PC-9 (cell line): ENCODE measurements at regions not wholly inside any gene's neighbourhood (a gene's known extent, or its start where the extent isn't known, plus 50 kb on each side); places are given as distances from the start of the nearest gene placed in this dataset.

ENCODE experiments used
- BruUV-seq: library from RNA; stranded (reverse); fragments of 400-500 nt; replicated peaks from 2 replicates; lab custom pipeline; 2021; lab: Mats Ljungman, UMichigan
- CTCF ChIA-PET: fragments of 300-600 bp; sonication (Branson Sonifier 250); formaldehyde crosslinking; loops from one replicate; lab custom pipeline; 2022; ENCODE audit warnings: antibody characterized with exemption; lab: Charles Lee
- POLR2A ChIA-PET: fragments of 300-600 bp; sonication (Branson Sonifier 250); formaldehyde crosslinking; loops from one replicate; lab custom pipeline; 2022; ENCODE audit warnings: antibody characterized with exemption; ENCODE audit not compliant: unreplicated experiment; lab: Charles Lee
- DNase-seq, 2 experiments: peaks; one replicate each; pipeline versions ENCODE4 v3.0.0 to v3.0.0-alpha.2; 2015 to 2022; ENCODE audit warnings: mixed read lengths in 1 of 2
- H2AFZ ChIP-seq: fragments of 200-600 bp; sonication (generic); 2 replicates; pipeline ENCODE4 v1.8.1; 2017; ENCODE audit warnings: antibody characterized with exemption
- H3F3A ChIP-seq: fragments of 200-600 bp; sonication (generic); 2 replicates; pipeline ENCODE4 v1.8.1; 2017; ENCODE audit warnings: antibody characterized with exemption, mild to moderate bottlenecking, low read depth; ENCODE audit not compliant: insufficient read depth
- H3K27ac ChIP-seq: fragments of 200-600 bp; sonication (generic); 2 replicates; pipeline ENCODE4 v1.6.1; 2016; ENCODE audit warnings: mixed run types
- H3K27me3 ChIP-seq: fragments of 200-600 bp; sonication (generic); 2 replicates; pipeline ENCODE4 v1.6.1; 2016; ENCODE audit warnings: low read depth, mixed run types; ENCODE audit not compliant: insufficient read depth
- H3K36me3 ChIP-seq: fragments of 200-600 bp; sonication (generic); 2 replicates; pipeline ENCODE4 v1.6.1; 2016; ENCODE audit warnings: low read depth, mixed run types
- H3K4me1 ChIP-seq: fragments of 200-600 bp; sonication (generic); replicated peaks from 2 replicates; pipeline ENCODE4 v1.6.1; 2016; ENCODE audit warnings: mixed run types; ENCODE audit not compliant: insufficient read depth
- H3K4me2 ChIP-seq: fragments of 200-600 bp; sonication (generic); 2 replicates; pipeline ENCODE4 v1.6.1; 2017; ENCODE audit warnings: mixed run types
- H3K4me3 ChIP-seq: fragments of 200-600 bp; sonication (generic); 2 replicates; pipeline ENCODE4 v1.6.1; 2016; ENCODE audit warnings: mixed run types
- H3K79me2 ChIP-seq: fragments of 200-600 bp; sonication (generic); 2 replicates; pipeline ENCODE4 v1.6.1; 2017; ENCODE audit warnings: low read depth, mixed run types
- H3K9me2 ChIP-seq: fragments of 200-600 bp; sonication (generic); 2 replicates; pipeline ENCODE4 v1.8.1; 2017; ENCODE audit warnings: mild to moderate bottlenecking; ENCODE audit not compliant: insufficient read depth
- H3K9me3 ChIP-seq: fragments of 200-600 bp; sonication (generic); 2 replicates; pipeline ENCODE4 v1.8.1; 2016; ENCODE audit warnings: low read depth; ENCODE audit not compliant: insufficient read depth
- H4K20me1 ChIP-seq: fragments of 200-600 bp; sonication (generic); 2 replicates; pipeline ENCODE4 v1.8.1; 2017; ENCODE audit not compliant: insufficient read depth
- CTCF ChIP-seq: fragments of 200-600 bp; sonication (generic); conservative IDR thresholded peaks from 2 replicates; pipeline ENCODE4 v1.6.1; 2017; ENCODE audit warnings: mixed run types, antibody characterized with exemption, mild to moderate bottlenecking, moderate library complexity
- EZH2 ChIP-seq: fragments of 200-600 bp; sonication (generic); IDR thresholded peaks from 2 replicates; pipeline ENCODE4 v1.8.0; 2017; ENCODE audit warnings: antibody characterized with exemption, low read depth
- intact Hi-C: fragments of 100-400 bp; cut with micrococcal nuclease; formaldehyde crosslinking; loops from one replicate; pipeline ENCODE4 v1.10.0; 2022; ENCODE audit not compliant: unreplicated experiment

DNA sequence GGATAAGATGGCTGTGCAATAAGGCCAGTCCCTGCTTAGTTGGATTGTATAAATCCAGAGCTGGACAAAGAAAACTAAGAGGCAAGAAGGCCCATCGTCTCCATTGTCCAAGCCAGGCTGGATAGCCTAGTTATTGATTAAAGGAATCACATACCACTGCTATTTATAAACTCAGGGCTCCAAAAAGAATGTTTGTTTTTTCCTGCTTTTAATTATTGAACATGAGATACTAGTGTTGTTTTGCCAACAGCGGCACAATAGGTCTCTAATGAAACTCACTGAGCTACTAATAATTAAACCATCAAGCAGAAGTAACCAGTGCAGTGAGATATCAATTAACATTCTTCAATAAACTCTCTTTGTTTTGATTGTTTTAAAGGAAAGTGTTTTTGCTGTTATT, 259.7 kb downstream of the INSC start:
- Histone ChIP-seq H3K4me1 (no peaks in the 10 kb centered on the region), H3K27ac (no peak overlapping the region), H3K9me2 (no peaks in the 10 kb centered on the region), H3K4me3 (no peak overlapping the region), H3K79me2 (no peaks in the 10 kb centered on the region), H4K20me1 (no peaks in the 10 kb centered on the region), H3K27me3 (no peaks in the 10 kb centered on the region), H3K9me3 (no peaks in the 10 kb centered on the region), H3F3A (no peaks in the 10 kb centered on the region), H3K36me3 (no peaks in the 10 kb centered on the region), H2AFZ (no peak overlapping the region), H3K4me2 (no peak overlapping the region)
- intact Hi-C loops, result no loop called here
- TF ChIP-seq EZH2 (no peak), CTCF (no peak)
- no peak for DNase-seq
- no TSS peak for BruUV-seq
- ChIA-PET POLR2A (no interaction called here), CTCF (no interaction called here)

DNA sequence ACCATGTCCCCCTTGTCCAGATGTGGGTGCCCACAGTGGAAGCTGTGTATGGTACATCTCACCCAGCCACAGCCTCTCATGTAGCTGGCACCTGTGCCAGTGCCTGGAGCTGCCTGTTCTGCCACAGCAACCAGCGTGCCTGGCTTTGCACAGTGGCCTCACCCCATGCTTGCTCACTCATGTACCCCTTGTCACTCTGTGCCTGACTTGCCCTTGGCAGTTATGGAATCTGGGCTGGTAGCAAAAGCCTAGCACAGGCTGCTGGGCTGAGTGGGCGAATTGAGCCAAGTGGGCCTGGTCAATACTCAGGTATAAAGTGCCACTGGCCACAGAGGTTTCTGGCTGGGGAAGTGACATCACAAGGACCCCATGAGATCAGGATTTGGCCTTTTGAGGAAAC, 264.2 kb downstream of the INSC start:
- no TSS peak for BruUV-seq
- Histone ChIP-seq H3K9me2 (no peaks in the 10 kb centered on the region), H3F3A (no peaks in the 10 kb centered on the region)

DNA sequence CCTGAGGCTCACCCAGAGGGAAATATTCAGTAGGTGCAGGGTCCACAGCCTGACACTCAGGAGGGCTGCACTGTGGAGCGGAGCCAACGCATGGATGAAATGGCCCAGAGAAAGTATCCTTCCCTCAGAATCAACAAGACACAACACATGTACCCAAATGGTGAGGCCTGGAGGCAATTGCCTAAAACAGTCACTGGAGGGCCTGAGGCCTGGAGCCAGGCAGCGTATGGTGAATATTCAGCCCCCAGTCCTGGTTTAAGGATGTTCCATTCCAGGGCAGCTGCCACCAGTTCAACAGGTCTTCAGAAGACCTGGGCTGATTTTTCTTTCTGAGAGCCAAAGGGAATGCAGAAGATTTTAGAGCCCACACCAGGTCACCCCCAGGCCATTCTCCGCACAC, 264.8 kb downstream of the INSC start:
- intact Hi-C loops, result no loop called here
- no peaks in the 10 kb centered on the region for H3K9me2 ChIP-seq
- TF ChIP-seq EZH2, result no peak
- no peak for TF ChIP-seq CTCF
- H3F3A ChIP-seq, result no peaks in the 10 kb centered on the region
- no peak overlapping the region for H3K4me3 ChIP-seq
- ChIA-PET CTCF (no interaction called here), POLR2A (no interaction called here)
- H3K36me3 ChIP-seq, result no peaks in the 10 kb centered on the region
- H3K79me2 ChIP-seq, result no peaks in the 10 kb centered on the region
- H3K4me1 ChIP-seq, result no peaks in the 10 kb centered on the region
- H3K27me3 ChIP-seq, result no peaks in the 10 kb centered on the region
- H4K20me1 ChIP-seq, result no peaks in the 10 kb centered on the region
- H3K9me3 ChIP-seq, result no peaks in the 10 kb centered on the region
- H3K27ac ChIP-seq, result no peak overlapping the region
- H3K4me2 ChIP-seq, result no peak overlapping the region
- DNase-seq, result no peak
- BruUV-seq, result no TSS peak
- H2AFZ ChIP-seq, result no peak overlapping the region

More for the DNA sequence above, 264.2 kb downstream of the INSC start:
- intact Hi-C loops, result no loop called here
- Histone ChIP-seq H3K27me3 (no peaks in the 10 kb centered on the region), H3K4me3 (no peak overlapping the region), H3K9me3 (no peaks in the 10 kb centered on the region), H3K79me2 (no peaks in the 10 kb centered on the region), H3K4me1 (no peaks in the 10 kb centered on the region), H3K4me2 (no peak overlapping the region), H4K20me1 (no peaks in the 10 kb centered on the region), H3K27ac (no peak overlapping the region), H2AFZ (no peak overlapping the region), H3K36me3 (no peaks in the 10 kb centered on the region)
- no peak for DNase-seq
- ChIA-PET POLR2A (no interaction called here), CTCF (no interaction called here)
- TF ChIP-seq EZH2, result no peak
- TF ChIP-seq CTCF, result no peak
